HL-60 (cell line): ENCODE measurements at regions not wholly inside any gene's neighbourhood (a gene's known extent, or its start where the extent isn't known, plus 50 kb on each side); places are given as distances from the start of the nearest gene placed in this dataset.

ENCODE experiments used
- DNase-seq, 2 experiments: peaks; one replicate each; pipeline ENCODE4 v3.0.0-alpha.2; 2010 to 2020; ENCODE audit warnings: low read depth in 1 of 2, low spot score in 1 of 2
- H3K27ac ChIP-seq: fragments of 250-450 bp; sonication (Bioruptor Pico); replicated peaks from 2 replicates; pipeline ENCODE4 v1.5.1; 2020; ENCODE audit warnings: mild to moderate bottlenecking, moderate library complexity
- H3K27me3 ChIP-seq: fragments of 250-450 bp; sonication (Bioruptor Pico); 2 replicates; pipeline ENCODE4 v1.5.1; 2021; ENCODE audit warnings: mild to moderate bottlenecking, moderate library complexity; ENCODE audit not compliant: insufficient read depth, poor library complexity, severe bottlenecking
- H3K4me3 ChIP-seq: replicated peaks from 2 replicates; pipeline ENCODE4 v1.5.1; 2011; ENCODE audit warnings: mild to moderate bottlenecking, control low read depth, low read length; ENCODE audit not compliant: insufficient read depth
- CTCF ChIP-seq: IDR thresholded peaks from one replicate; pipeline ENCODE4 v1.5.1; 2011; ENCODE audit warnings: low read length, control low read depth, inconsistent platforms; ENCODE audit not compliant: insufficient read depth
- GABPA ChIP-seq: IDR thresholded peaks from 2 replicates; pipeline ENCODE4 v1.6.1; 2012; ENCODE audit warnings: low read depth
- POLR2AphosphoS5 ChIP-seq: IDR thresholded peaks from 2 replicates; pipeline ENCODE4 v1.6.1; 2012; ENCODE audit warnings: low read depth
- REST ChIP-seq: IDR thresholded peaks from 2 replicates; pipeline ENCODE4 v1.6.1; 2012; ENCODE audit warnings: low read depth; ENCODE audit not compliant: insufficient replicate concordance
- SPI1 ChIP-seq: IDR thresholded peaks from 2 replicates; pipeline ENCODE4 v1.6.1; 2012; ENCODE audit warnings: low read depth, mild to moderate bottlenecking, borderline replicate concordance

GRCh38 chr13:55000844-55001243, 1972.2 kb downstream of the OLFM4 start:
- Histone ChIP-seq H3K27me3 (no peaks in the 10 kb centered on the region), H3K4me3 (no peak overlapping the region), H3K27ac (no peak overlapping the region)
- TF ChIP-seq POLR2AphosphoS5 (no peak), REST (no peak), GABPA (no peak), SPI1 (no peak), CTCF (no peak)
- DNase-seq = no peak

- TF ChIP-seq SPI1 (no peak), CTCF (no peak), REST (no peak), POLR2AphosphoS5 (no peak), GABPA (no peak)
- Histone ChIP-seq H3K4me3 (no peak overlapping the region), H3K27ac (no peak overlapping the region), H3K27me3 (no peaks in the 10 kb centered on the region)
- DNase-seq = no peak
These were observed 1973.3 kb downstream of the OLFM4 start for GRCh38 chr13:55001881-55002280.

GRCh38 chr13:55007681-55008080, 1979.1 kb downstream of the OLFM4 start:
- Histone ChIP-seq H3K4me3 (no peak overlapping the region), H3K27ac (no peak overlapping the region), H3K27me3 (no peaks in the 10 kb centered on the region)
- DNase-seq = no peak
- TF ChIP-seq POLR2AphosphoS5 (no peak), CTCF (no peak), SPI1 (no peak), REST (no peak), GABPA (no peak)
